Erythroblast (primary cell): ENCODE measurements at regions not wholly inside any gene's neighbourhood (a gene's known extent, or its start where the extent isn't known, plus 50 kb on each side); places are given as distances from the start of the nearest gene placed in this dataset.

Source experiments
- GATA1 ChIP-seq: IDR thresholded peaks from 2 replicates; pipeline ENCODE4 v1.6.1; 2011; ENCODE audit warnings: low read depth, mild to moderate bottlenecking, control low read depth, low read length, moderate library complexity
- POLR2A ChIP-seq: IDR thresholded peaks from 2 replicates; pipeline ENCODE4 v1.6.1; 2011; ENCODE audit warnings: mild to moderate bottlenecking, low read length

DNA sequence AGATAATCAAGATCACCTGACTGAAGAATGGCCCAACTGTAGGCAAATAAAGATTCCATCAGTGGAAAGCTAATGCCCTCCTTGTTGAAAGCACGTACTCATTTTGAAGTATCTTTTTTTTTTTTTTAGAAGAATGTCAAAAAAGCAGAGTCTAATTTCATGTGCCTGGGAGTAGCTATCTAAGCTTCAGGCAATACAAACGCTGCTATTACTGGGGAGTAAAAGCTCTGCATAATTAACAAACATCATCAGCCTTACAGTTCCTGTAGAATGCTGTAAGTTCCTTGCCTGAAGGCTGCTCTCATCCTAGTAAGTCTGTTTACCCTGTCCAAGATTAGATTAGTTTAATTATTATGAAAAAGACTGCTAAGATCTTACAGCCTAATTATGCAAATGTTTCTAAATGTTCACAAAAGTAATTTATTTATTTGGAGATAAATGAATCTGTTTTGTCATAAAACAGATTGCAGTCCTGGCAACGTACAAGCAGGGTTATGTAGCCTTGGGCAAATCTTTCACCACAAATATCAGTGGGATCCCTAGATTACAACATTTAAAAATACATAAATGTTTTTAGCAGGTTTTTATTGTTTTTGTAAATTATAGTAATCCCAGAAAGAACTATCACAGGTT is 451.3 kb upstream of the AGTR1 start:
- TF ChIP-seq POLR2A (no peak), GATA1 (no peak)
